IMR-90 (cell line): ENCODE measurements at regions not wholly inside any gene's neighbourhood (a gene's known extent, or its start where the extent isn't known, plus 50 kb on each side); places are given as distances from the start of the nearest gene placed in this dataset.

Experiments used
- ATAC-seq: fragments of 200-7000 bp; cut with Tn5 transposase; 2 replicates; pipeline ENCODE4 v1.9.1; 2020; ENCODE audit warnings: low read depth, mild to moderate bottlenecking, moderate library complexity
- BruUV-seq: library from RNA; stranded (reverse); fragments of 400-500 nt; replicated peaks from 2 replicates; lab custom pipeline; 2021; lab: Mats Ljungman, UMichigan
- CTCF ChIA-PET: fragments of 300-600 bp; formaldehyde crosslinking; extraction: SDS; loops from one replicate; lab custom pipeline; 2021; ENCODE audit warnings: antibody characterized with exemption; lab: Yijun Ruan, JAX
- POLR2A ChIA-PET: fragments of 300-600 bp; sonication (Branson Sonifier 250); formaldehyde crosslinking; loops from one replicate; lab custom pipeline; 2022; ENCODE audit warnings: antibody characterized with exemption; ENCODE audit not compliant: unreplicated experiment; lab: Charles Lee
- DNase-seq: peaks from one replicate; pipeline ENCODE4 v3.0.0; 2013
- H2AFZ ChIP-seq: replicated peaks from 2 replicates; pipeline ENCODE3; 2013; ENCODE audit warnings: low read length, mild to moderate bottlenecking; ENCODE audit not compliant: poor library complexity
- H2AK5ac ChIP-seq: 2 replicates; pipeline ENCODE4 v1.6.1; 2013; ENCODE audit warnings: low read depth, low read length, inconsistent platforms
- H2AK9ac ChIP-seq: replicated peaks from 2 replicates; pipeline ENCODE3; 2013; ENCODE audit warnings: mild to moderate bottlenecking, low read depth, low read length, moderate library complexity; ENCODE audit not compliant: poor library complexity
- H2BK120ac ChIP-seq: 2 replicates; pipeline ENCODE4 v1.6.1; 2013; ENCODE audit warnings: low read depth, low read length, inconsistent platforms
- H2BK15ac ChIP-seq: 3 replicates; pipeline ENCODE4 v1.6.1; 2013; ENCODE audit warnings: low read depth, low read length, inconsistent platforms
- H2BK20ac ChIP-seq: 2 replicates; pipeline ENCODE4 v1.6.1; 2013; ENCODE audit warnings: low read depth, mild to moderate bottlenecking, inconsistent platforms, low read length, moderate library complexity
- H2BK5ac ChIP-seq: 2 replicates; pipeline ENCODE4 v1.6.1; 2013; ENCODE audit warnings: mild to moderate bottlenecking, low read depth, low read length, inconsistent platforms; ENCODE audit not compliant: poor library complexity, severe bottlenecking
- H3K14ac ChIP-seq: replicated peaks from 2 replicates; pipeline ENCODE4 v1.6.1; 2013; ENCODE audit warnings: low read depth, low read length, inconsistent platforms
- H3K18ac ChIP-seq: 2 replicates; pipeline ENCODE4 v1.6.1; 2013; ENCODE audit warnings: low read depth, low read length, control low read depth
- H3K23ac ChIP-seq: 2 replicates; pipeline ENCODE4 v1.6.1; 2013; ENCODE audit warnings: low read depth, low read length, inconsistent platforms
- H3K27ac ChIP-seq: 2 replicates; pipeline ENCODE4 v1.5.1; 2013; ENCODE audit warnings: mild to moderate bottlenecking, control low read depth, low read length; ENCODE audit not compliant: insufficient read depth
- H3K27me3 ChIP-seq: 2 replicates; pipeline ENCODE4 v1.6.1; 2013; ENCODE audit warnings: low read length; ENCODE audit not compliant: control insufficient read depth, insufficient read depth
- H3K36me3 ChIP-seq: 2 replicates; pipeline ENCODE4 v1.6.1; 2013; ENCODE audit warnings: low read length, mixed read lengths; ENCODE audit not compliant: control insufficient read depth, insufficient read depth
- H3K4ac ChIP-seq: 2 replicates; pipeline ENCODE4 v1.6.1; 2013; ENCODE audit warnings: low read depth, low read length, inconsistent platforms
- H3K4me1 ChIP-seq: 2 replicates; pipeline ENCODE4 v1.6.1; 2013; ENCODE audit warnings: low read length, mixed read lengths; ENCODE audit not compliant: control insufficient read depth, insufficient read depth
- H3K4me2 ChIP-seq: 2 replicates; pipeline ENCODE4 v1.6.1; 2013; ENCODE audit warnings: low read depth, mild to moderate bottlenecking, control low read depth, low read length, moderate library complexity
- H3K4me3 ChIP-seq: 2 replicates; pipeline ENCODE4 v1.5.1; 2013; ENCODE audit warnings: low read depth, mild to moderate bottlenecking, control low read depth, low read length, moderate library complexity; ENCODE audit not compliant: insufficient read depth
- H3K56ac ChIP-seq: 2 replicates; pipeline ENCODE4 v1.6.1; 2013; ENCODE audit warnings: low read length, inconsistent platforms; ENCODE audit not compliant: insufficient read depth; ENCODE audit errors: extremely low read depth
- H3K79me1 ChIP-seq, 2 experiments: 2 replicates each; pipeline ENCODE4 v1.6.1; 2013; ENCODE audit warnings: low read length in 2 of 2, inconsistent platforms in 1 of 2, low read depth in 1 of 2
- H3K9ac ChIP-seq: 2 replicates; pipeline ENCODE4 v1.6.1; 2013; ENCODE audit warnings: low read depth, low read length, control low read depth
- H3K9me1 ChIP-seq: 2 replicates; pipeline ENCODE4 v1.6.1; 2013; ENCODE audit warnings: low read length, inconsistent platforms; ENCODE audit not compliant: insufficient read depth
- H3K9me3 ChIP-seq: 2 replicates; pipeline ENCODE4 v1.6.1; 2013; ENCODE audit warnings: low read length; ENCODE audit not compliant: control insufficient read depth, insufficient read depth
- H4K20me1 ChIP-seq: 2 replicates; pipeline ENCODE4 v1.6.1; 2013; ENCODE audit warnings: low read length, inconsistent platforms; ENCODE audit not compliant: insufficient read depth
- H4K5ac ChIP-seq: 2 replicates; pipeline ENCODE4 v1.6.1; 2013; ENCODE audit warnings: mild to moderate bottlenecking, low read depth, low read length, control low read depth
- H4K8ac ChIP-seq, 2 experiments: 2 replicates each; pipeline ENCODE4 v1.6.1; 2013; ENCODE audit warnings: low read depth in 2 of 2, low read length in 2 of 2, control low read depth in 1 of 2, inconsistent platforms in 1 of 2
- H4K91ac ChIP-seq: 2 replicates; pipeline ENCODE4 v1.6.1; 2013; ENCODE audit warnings: low read depth, low read length, inconsistent platforms; ENCODE audit not compliant: insufficient read depth
- BHLHE40 ChIP-seq: fragments of 150-350 bp; IDR thresholded peaks from 2 replicates; pipeline ENCODE4 v1.6.1; 2016; ENCODE audit warnings: mild to moderate bottlenecking, low read depth, low read length
- FOS ChIP-seq: fragments of 150-350 bp; IDR thresholded peaks from 2 replicates; pipeline ENCODE4 v1.6.1; 2016; ENCODE audit warnings: low read depth, low read length
- MAZ ChIP-seq: IDR thresholded peaks from 2 replicates; pipeline ENCODE4 v1.6.1; 2012; ENCODE audit warnings: low read depth, mild to moderate bottlenecking, low read length, improper control_type of control experiment, moderate library complexity, borderline replicate concordance
- MXI1 ChIP-seq: IDR thresholded peaks from 2 replicates; pipeline ENCODE4 v1.6.1; 2012; ENCODE audit warnings: low read depth, mild to moderate bottlenecking, low read length, moderate library complexity, borderline replicate concordance
- RAD21 ChIP-seq: IDR thresholded peaks from 2 replicates; pipeline ENCODE4 v1.6.1; 2012; ENCODE audit warnings: low read length, improper control_type of control experiment
- SMC3 ChIP-seq: fragments of 150-350 bp; IDR thresholded peaks from 2 replicates; pipeline ENCODE4 v1.6.1; 2016; ENCODE audit warnings: low read depth, mild to moderate bottlenecking, antibody characterized with exemption, low read length, moderate library complexity
- WGBS, 2 experiments: methylation state at CpG; one replicate each; pipeline versions ENCODE4 v1.1.5 to v1.1.7; 2013; ENCODE audit warnings: missing lambda C conversion rate in 2 of 2; ENCODE audit not compliant: insufficient read length in 1 of 2; ENCODE audit errors: extremely low coverage in 2 of 2; 5-methylcytosine and 5-hydroxymethylcytosine counted together
- dilution Hi-C: fragments of 300-500 bp; cut with HindIII; formaldehyde crosslinking; loops from one replicate; pipeline ENCODE4 v1.14.3; 2018; ENCODE audit warnings: low sequenced_read_pairs; ENCODE audit not compliant: unreplicated experiment
- in situ Hi-C: fragments of 300-500 bp; cut with MboI; formaldehyde crosslinking; loops from 3 replicates; pipeline ENCODE4 v1.14.3; 2019; ENCODE audit warnings: low sequenced_read_pairs, inconsistent platforms, mixed read lengths
- intact Hi-C: fragments of 100-400 bp; cut with micrococcal nuclease; formaldehyde crosslinking; loops from 2 replicates; pipeline ENCODE4 v1.10.0; 2022

GRCh38 chr4:31545755-31546154 lies 825.6 kb downstream of the PCDH7 start:
- Histone ChIP-seq H3K4me2 (no peak overlapping the region), H3K4me3 (no peak overlapping the region), H3K36me3 (no peaks in the 10 kb centered on the region), H3K9me3 (no peaks in the 10 kb centered on the region), H2AK9ac (no peak overlapping the region), H3K14ac (no peak overlapping the region), H3K18ac (no peak overlapping the region), H2BK5ac (no peak overlapping the region), H3K4ac (no peak overlapping the region), H2BK15ac (no peak overlapping the region), H3K9ac (no peak overlapping the region), H4K20me1 (no peaks in the 10 kb centered on the region), H3K9me1 (no peaks in the 10 kb centered on the region), H2AK5ac (no peak overlapping the region), H2AFZ (no peak overlapping the region), H3K23ac (no peak overlapping the region), H2BK20ac (no peak overlapping the region), H4K91ac (no peak overlapping the region), H3K27me3 (no peaks in the 10 kb centered on the region), H2BK120ac (no peak overlapping the region), H3K27ac (no peak overlapping the region), H3K4me1 (no peaks in the 10 kb centered on the region), H3K56ac (no peak overlapping the region), H3K79me1 (no peaks in the 10 kb centered on the region), H4K5ac (no peak overlapping the region), H4K8ac (no peak overlapping the region)
- ATAC-seq = no peak
- DNase-seq = no peak
- TF ChIP-seq FOS (no peak), SMC3 (no peak), MXI1 (no peak), BHLHE40 (no peak), MAZ (no peak), RAD21 (no peak)
- no TSS peak for BruUV-seq
- dilution Hi-C loops (no loop called here), in situ Hi-C loops (no loop called here), intact Hi-C loops (no loop called here)
- POLR2A ChIA-PET = no interaction called here
- WGBS, 2 experiments = no CpG with 5 or more reads among the region's 1 CpG
- CTCF ChIA-PET = no interaction called here
